ENCODE measurements at regions not wholly inside any gene's neighbourhood (a gene's known extent, or its start where the extent isn't known, plus 50 kb on each side); places are given as distances from the start of the nearest gene placed in this dataset.

DNA sequence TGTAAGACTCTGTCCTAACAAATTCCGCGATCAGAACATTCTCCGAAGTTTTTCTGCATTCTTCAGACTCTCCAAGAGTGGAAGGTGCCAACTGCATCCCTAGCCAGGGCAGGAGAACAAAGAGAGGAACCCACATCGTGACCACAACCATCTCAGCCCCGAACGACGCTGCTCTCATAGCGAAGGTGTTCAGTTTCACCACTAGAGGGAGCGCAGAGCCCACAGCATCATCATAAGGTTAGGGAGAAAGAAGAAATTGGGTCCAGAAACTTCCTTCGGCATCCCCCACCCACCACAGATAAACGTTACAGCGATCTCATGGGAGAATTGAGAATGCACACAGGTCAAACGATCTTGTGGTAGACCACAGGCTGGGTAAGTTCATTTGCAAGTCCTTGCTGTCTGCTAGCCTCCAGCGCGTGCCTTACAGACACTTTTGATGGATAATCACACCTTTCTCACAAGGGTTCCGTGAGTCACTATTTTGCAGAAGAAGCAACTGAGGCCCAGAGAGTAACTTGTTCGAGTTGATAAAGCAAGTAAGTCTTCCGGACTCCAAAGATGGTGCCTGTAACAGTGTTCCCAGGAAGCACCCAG is 53.7 kb upstream of the ARL4C start:
- peak; percentile 32 for DNase-seq

DNA sequence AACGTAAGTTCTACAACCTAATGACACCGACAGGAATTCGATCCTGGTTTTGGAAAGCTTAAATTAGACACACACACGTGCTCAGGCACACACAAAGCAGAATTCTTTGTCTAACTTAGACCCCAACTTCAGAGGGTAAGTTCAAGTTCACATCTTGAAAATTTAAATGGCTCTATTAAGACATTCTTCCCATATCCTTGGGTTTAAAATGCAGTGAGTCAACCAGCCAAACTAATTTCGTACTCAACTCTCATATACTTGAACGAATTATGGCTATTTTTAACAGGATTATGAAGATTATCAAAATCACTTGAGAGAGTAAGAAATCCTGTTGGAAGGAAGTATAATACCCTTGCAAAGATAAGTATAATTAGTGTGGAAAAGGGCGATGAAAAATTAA is 53.2 kb upstream of the ARL4C start:
- DNase-seq: no peak

DNA sequence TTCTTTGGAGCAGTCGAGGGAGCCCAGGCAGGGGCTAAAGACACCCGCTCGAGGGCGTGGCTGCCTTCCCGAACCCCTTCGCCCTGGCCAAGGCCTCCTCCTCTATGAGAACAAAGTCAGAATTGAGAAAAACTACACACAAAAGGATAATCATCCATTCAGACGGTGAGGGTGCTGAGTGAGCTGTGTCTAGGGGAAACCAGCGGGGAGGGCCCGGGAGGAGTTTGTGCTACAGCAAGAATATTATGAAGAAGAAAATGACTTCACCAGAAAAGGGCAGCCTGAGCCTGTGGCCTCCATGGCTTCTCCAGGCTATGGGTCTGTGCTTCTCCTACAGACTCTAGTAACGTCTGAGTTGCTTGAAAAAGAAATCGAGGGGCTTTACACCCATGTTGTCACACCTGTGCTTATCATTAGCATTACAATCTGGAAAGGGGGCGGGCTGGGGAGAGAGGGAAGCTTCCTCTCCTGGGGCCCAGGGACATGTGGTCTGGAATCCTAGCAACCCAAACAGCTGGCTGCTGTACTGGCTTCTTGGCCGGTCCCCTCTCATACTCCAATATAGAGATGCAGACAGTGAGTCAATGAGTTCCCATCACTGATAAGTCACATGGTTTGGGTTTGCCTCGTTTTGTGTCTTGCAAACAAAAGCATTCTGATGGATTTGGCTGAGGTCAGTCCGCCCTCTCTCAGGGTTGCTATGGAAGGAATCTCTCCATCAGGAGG is 52.0 kb upstream of the ARL4C start:
- DNase-seq: no peak

DNA sequence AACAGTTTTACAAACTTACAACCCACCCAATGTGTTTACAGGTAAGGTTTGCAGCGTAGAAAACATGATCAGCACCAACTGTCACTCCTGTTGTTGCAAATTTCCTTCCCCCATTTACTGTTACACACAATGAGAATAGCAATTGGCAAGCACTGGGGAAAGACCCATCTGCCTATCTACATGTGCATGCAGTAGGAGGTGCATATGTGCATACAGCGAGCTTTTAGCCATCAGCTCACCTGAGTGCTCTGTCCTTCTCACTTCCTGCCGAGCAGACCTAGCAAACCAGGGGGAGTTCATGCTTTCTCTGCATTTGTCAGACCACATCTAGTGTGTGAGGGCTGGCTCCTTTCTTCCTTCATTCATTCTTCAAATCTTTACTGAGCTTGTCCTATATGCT is 49.9 kb upstream of the ARL4C start:
- DNase-seq: no peak

All from activated T-cell treated with anti-CD3 and anti-CD28 coated beads for 4 hours (primary cell).